Spleen (tissue), 7 donors: ENCODE measurements at regions not wholly inside any gene's neighbourhood (a gene's known extent, or its start where the extent isn't known, plus 50 kb on each side); places are given as distances from the start of the nearest gene placed in this dataset.

Experiments
- CTCF ChIP-seq, 11 experiments: fragments of 200-600 bp in 7 of 11; fragments of 450-650 bp in 4 of 11; sonication (generic) in 4 of 11; IDR thresholded peaks in 8 of 11; conservative IDR thresholded peaks in 3 of 11; 1 replicate in 7 of 11; 2 replicates in 4 of 11; pipeline versions ENCODE4 v1.4.0 to v1.8.0; 2016 to 2021; ENCODE audit warnings: antibody characterized with exemption in 11 of 11, inconsistent platforms in 4 of 11, mild to moderate bottlenecking in 1 of 11
- POLR2A ChIP-seq, 3 donors: fragments of 450-650 bp; IDR thresholded peaks; one replicate each; pipeline ENCODE4 v1.5.1; 2017; ENCODE audit warnings: antibody characterized with exemption in 3 of 3, mild to moderate bottlenecking in 1 of 3
- POLR2AphosphoS5 ChIP-seq, 3 donors: sonication (generic); formaldehyde crosslinking; IDR thresholded peaks; one replicate each; pipeline ENCODE4 v1.5.1; 2017; ENCODE audit warnings: antibody characterized with exemption in 3 of 3
- donor health status: DM: no; HTN: no; CAD: no; lungs with moderate emphysema.
- donor health status: DM: no; HTN: no; CAD: no.
- donor health status: DM: no; HTN: no; CAD: no.

- TF ChIP-seq CTCF (IDR thresholded peaks at IDR 0.05 in 8 of 11, conservative IDR thresholded peaks at IDR 0.05 in 3 of 11) (no peak), POLR2A (IDR thresholded peaks at IDR 0.05) (no peak), POLR2AphosphoS5 (IDR thresholded peaks at IDR 0.05) (no peak)
These were observed 228.8 kb downstream of the HACE1 start for GRCh38 chr6:104630955-104631354.
